ENCODE measurements at regions not wholly inside any gene's neighbourhood (a gene's known extent, or its start where the extent isn't known, plus 50 kb on each side); places are given as distances from the start of the nearest gene placed in this dataset.

DNA sequence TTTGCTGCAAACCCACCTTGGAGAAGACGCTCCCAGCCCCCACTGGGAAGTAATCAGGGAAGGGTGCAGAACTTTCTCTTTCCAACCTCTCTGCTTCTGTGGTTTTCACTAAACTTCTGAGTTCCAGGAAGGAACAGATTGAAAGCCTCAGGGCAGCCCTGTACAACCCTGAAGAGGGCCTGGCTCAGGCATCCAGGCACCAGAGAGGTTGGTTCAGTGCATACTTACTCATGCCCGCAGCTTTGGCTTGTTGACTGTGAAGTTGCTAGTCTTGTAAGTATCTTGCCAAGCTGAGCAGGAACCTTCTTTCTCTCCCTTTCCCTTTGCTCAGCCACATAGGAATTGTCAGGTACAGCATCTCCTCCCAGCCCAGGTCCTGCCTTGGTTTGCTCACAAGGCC is 272.2 kb upstream of the FOXQ1 start:
- ATAC-seq (ENCODE audit: insufficient read depth, low read depth), result no peak
- H3K4me1 ChIP-seq (ENCODE audit: insufficient read depth, low read length), result no peaks in the 10 kb centered on the region
- no peak overlapping the region for H3K9ac ChIP-seq (ENCODE audit: low read depth, low read length)
- no peak overlapping the region for H3K4me3 ChIP-seq (ENCODE audit: low read depth in 1 of 2, low read length in 2 of 2)
- H3K27me3 ChIP-seq (ENCODE audit: insufficient read depth, low read length, poor library complexity), result peaks cover 6% of the 10 kb centered on the region
- no peaks in the 10 kb centered on the region for H3K9me3 ChIP-seq (ENCODE audit: insufficient read depth, low read length, severe bottlenecking)
- no peak overlapping the region for H2AFZ ChIP-seq (ENCODE audit: low read depth, low read length)
- H3K4me2 ChIP-seq (ENCODE audit: insufficient read depth, low read length), result no peak overlapping the region
- H3K79me2 ChIP-seq (ENCODE audit: insufficient read depth, low read length), result no peaks in the 10 kb centered on the region
- no peaks in the 10 kb centered on the region for H3K36me3 ChIP-seq (ENCODE audit: insufficient read depth, low read length)
- no peak for DNase-seq
- H3K27ac ChIP-seq (ENCODE audit: low read length), result no peak overlapping the region
- no peaks in the 10 kb centered on the region for H4K20me1 ChIP-seq (ENCODE audit: insufficient read depth, low read length)
- TF ChIP-seq EZH2 (IDR thresholded peaks at IDR 0.05; ENCODE audit: borderline replicate concordance, low read depth, low read length, severe bottlenecking), result no peak
- TF ChIP-seq, protein P1, sequence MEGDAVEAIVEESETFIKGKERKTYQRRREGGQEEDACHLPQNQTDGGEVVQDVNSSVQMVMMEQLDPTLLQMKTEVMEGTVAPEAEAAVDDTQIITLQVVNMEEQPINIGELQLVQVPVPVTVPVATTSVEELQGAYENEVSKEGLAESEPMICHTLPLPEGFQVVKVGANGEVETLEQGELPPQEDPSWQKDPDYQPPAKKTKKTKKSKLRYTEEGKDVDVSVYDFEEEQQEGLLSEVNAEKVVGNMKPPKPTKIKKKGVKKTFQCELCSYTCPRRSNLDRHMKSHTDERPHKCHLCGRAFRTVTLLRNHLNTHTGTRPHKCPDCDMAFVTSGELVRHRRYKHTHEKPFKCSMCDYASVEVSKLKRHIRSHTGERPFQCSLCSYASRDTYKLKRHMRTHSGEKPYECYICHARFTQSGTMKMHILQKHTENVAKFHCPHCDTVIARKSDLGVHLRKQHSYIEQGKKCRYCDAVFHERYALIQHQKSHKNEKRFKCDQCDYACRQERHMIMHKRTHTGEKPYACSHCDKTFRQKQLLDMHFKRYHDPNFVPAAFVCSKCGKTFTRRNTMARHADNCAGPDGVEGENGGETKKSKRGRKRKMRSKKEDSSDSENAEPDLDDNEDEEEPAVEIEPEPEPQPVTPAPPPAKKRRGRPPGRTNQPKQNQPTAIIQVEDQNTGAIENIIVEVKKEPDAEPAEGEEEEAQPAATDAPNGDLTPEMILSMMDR (IDR thresholded peaks at IDR 0.05; ENCODE audit: borderline replicate concordance, extremely low read depth, low read length, poor library complexity, severe bottlenecking), result no peak

DNA sequence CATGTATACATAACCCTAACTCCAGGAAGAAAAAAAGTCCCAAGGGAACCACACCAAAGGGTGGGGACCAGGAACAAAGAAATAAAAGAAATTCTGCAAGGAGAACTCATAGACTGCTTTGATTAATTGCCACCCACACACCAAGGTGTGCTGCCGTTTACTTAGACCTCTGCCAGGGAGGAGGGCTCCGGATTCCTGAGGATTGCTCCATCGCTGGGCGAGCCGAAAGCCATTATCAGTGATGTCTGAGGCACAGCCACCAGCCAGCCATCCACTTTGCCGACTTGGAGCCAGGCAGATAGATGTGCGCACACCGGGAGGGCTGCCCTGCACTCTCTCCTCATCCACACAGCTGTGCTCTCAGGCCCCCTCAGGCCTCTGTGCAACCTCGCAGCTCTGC is 272.7 kb upstream of the FOXQ1 start:
- Histone ChIP-seq H3K79me2 (ENCODE audit: insufficient read depth, low read length) (no peaks in the 10 kb centered on the region), H3K27ac (ENCODE audit: low read length) (no peak overlapping the region), H3K4me2 (ENCODE audit: insufficient read depth, low read length) (no peak overlapping the region), H3K36me3 (ENCODE audit: insufficient read depth, low read length) (no peaks in the 10 kb centered on the region), H3K9ac (ENCODE audit: low read depth, low read length) (no peak overlapping the region), H2AFZ (ENCODE audit: low read depth, low read length) (no peak overlapping the region), H3K4me3 (ENCODE audit: low read depth in 1 of 2, low read length in 2 of 2) (no peak overlapping the region), H3K4me1 (ENCODE audit: insufficient read depth, low read length) (no peaks in the 10 kb centered on the region), H3K27me3 (ENCODE audit: insufficient read depth, low read length, poor library complexity) (peaks cover 3% of the 10 kb centered on the region), H3K9me3 (ENCODE audit: insufficient read depth, low read length, severe bottlenecking) (no peaks in the 10 kb centered on the region), H4K20me1 (ENCODE audit: insufficient read depth, low read length) (no peaks in the 10 kb centered on the region)
- no peak for DNase-seq
- no peak for ATAC-seq (ENCODE audit: insufficient read depth, low read depth)
- no peak for TF ChIP-seq EZH2 (IDR thresholded peaks at IDR 0.05; ENCODE audit: borderline replicate concordance, low read depth, low read length, severe bottlenecking)
- TF ChIP-seq, protein P1 (IDR thresholded peaks at IDR 0.05; ENCODE audit: borderline replicate concordance, extremely low read depth, low read length, poor library complexity, severe bottlenecking), result no peak

DNA sequence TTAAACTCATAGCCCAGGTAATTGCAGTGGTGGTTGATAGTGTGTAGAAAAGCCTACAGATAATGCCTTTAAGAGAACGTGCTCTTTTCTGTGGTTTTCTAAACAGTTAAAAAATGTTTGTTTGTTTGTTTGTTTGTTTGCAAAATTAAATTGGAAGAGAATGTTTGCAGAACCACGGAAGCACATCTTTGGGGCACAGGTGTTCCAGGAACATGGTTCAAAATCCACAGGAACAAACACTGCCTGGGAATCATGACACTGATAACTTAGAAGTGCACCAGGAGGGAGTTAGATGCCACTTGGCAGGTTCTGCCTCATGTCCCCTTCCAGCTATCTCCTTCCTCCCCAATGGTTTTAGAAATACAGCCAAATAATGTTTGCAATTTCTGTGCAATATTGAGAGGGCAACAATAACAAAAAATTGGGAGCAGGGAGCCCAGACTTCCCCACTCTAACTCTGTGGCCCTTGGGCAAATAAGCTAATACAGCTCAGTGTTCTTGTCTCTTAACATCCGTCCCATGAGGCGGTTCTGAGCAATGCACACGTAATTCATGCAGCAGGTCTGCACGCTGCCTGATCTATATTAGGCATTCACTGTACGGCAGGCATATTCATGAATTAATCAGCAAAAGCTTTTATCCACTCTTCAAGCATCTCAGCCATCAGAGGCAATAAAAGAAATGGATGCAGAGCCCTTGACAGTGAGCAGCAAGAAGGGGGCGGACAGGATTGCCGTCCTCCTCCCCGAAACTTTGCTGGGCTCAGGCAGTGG is 274.3 kb upstream of the FOXQ1 start:
- Histone ChIP-seq H3K4me2 (ENCODE audit: insufficient read depth, low read length) (no peak overlapping the region), H3K4me3 (ENCODE audit: low read depth in 1 of 2, low read length in 2 of 2) (no peak overlapping the region), H4K20me1 (ENCODE audit: insufficient read depth, low read length) (no peaks in the 10 kb centered on the region), H3K9me3 (ENCODE audit: insufficient read depth, low read length, severe bottlenecking) (no peaks in the 10 kb centered on the region), H3K4me1 (ENCODE audit: insufficient read depth, low read length) (no peaks in the 10 kb centered on the region), H3K79me2 (ENCODE audit: insufficient read depth, low read length) (no peaks in the 10 kb centered on the region), H3K9ac (ENCODE audit: low read depth, low read length) (no peak overlapping the region), H3K27ac (ENCODE audit: low read length) (no peak overlapping the region), H2AFZ (ENCODE audit: low read depth, low read length) (no peak overlapping the region), H3K27me3 (ENCODE audit: insufficient read depth, low read length, poor library complexity) (peaks cover 6% of the 10 kb centered on the region), H3K36me3 (ENCODE audit: insufficient read depth, low read length) (no peaks in the 10 kb centered on the region)
- no peak for ATAC-seq (ENCODE audit: insufficient read depth, low read depth)
- DNase-seq, result no peak
- no peak for TF ChIP-seq EZH2 (IDR thresholded peaks at IDR 0.05; ENCODE audit: borderline replicate concordance, low read depth, low read length, severe bottlenecking)
- TF ChIP-seq, protein P1 (IDR thresholded peaks at IDR 0.05; ENCODE audit: borderline replicate concordance, extremely low read depth, low read length, poor library complexity, severe bottlenecking), result no peak

Data from DND-41 (cell line).